HCT116 (cell line): ENCODE measurements at regions not wholly inside any gene's neighbourhood (a gene's known extent, or its start where the extent isn't known, plus 50 kb on each side); places are given as distances from the start of the nearest gene placed in this dataset.

Source experiments
- ATAC-seq: fragments of 200-7000 bp; cut with Tn5 transposase; 2 replicates; pipeline ENCODE4 v1.9.1; 2020; ENCODE audit warnings: mild to moderate bottlenecking, moderate library complexity
- BruUV-seq: library from RNA; stranded (reverse); fragments of 400-500 nt; replicated peaks from 2 replicates; lab custom pipeline; 2021; lab: Mats Ljungman, UMichigan
- CTCF ChIA-PET: fragments of 300-600 bp; sonication (Branson Sonifier 250); formaldehyde crosslinking; loops from one replicate; lab custom pipeline; 2021; ENCODE audit warnings: antibody characterized with exemption; lab: Charles Lee
- POLR2A ChIA-PET: fragments of 300-600, 350-600 bp; sonication (Branson Sonifier 250); formaldehyde crosslinking; loops from one replicate; lab custom pipeline; 2021; ENCODE audit warnings: antibody characterized with exemption; lab: Charles Lee
- RAD21 ChIA-PET, 2 experiments: fragments of 300-600 bp; sonication (Branson Sonifier 250); formaldehyde crosslinking; loops; one replicate each; lab custom pipeline; 2023; ENCODE audit warnings: low total read pairs in 2 of 2; ENCODE audit not compliant: uncharacterized antibody in 2 of 2, unreplicated experiment in 2 of 2, low non-redundant PET in 1 of 2; lab: Charles Lee
- DNase-seq: peaks from one replicate; pipeline ENCODE4 v3.0.0-alpha.2; 2010; ENCODE audit warnings: low read depth, low spot score
- H2AFZ ChIP-seq: fragments of 200-600 bp; shearing (Covaris generic), sonication (generic); 2 replicates; pipeline ENCODE4 v1.6.1; 2017; ENCODE audit warnings: low read depth, mixed run types, mixed read lengths, antibody characterized with exemption, low read length; ENCODE audit not compliant: poor library complexity, severe bottlenecking
- H3K27ac ChIP-seq: 2 replicates; pipeline ENCODE4 v1.5.1; 2012; ENCODE audit warnings: low read depth, low read length
- H3K27me3 ChIP-seq: fragments of 200-600 bp; sonication (generic); 2 replicates; pipeline ENCODE4 v1.6.1; 2016; ENCODE audit warnings: mixed run types, low read length, mixed read lengths; ENCODE audit not compliant: insufficient read depth
- H3K36me3 ChIP-seq, 2 experiments: fragments of 200-500 bp in 1 of 2; fragments of 200-600 bp in 1 of 2; sonication (Bioruptor generic) in 1 of 2; sonication (generic) in 1 of 2; 2 replicates each; pipeline versions ENCODE4 v1.5.1 to v1.6.1; 2014 to 2016; ENCODE audit warnings: low read length in 2 of 2, inconsistent platforms in 1 of 2, mixed read lengths in 1 of 2, mixed run types in 1 of 2; ENCODE audit not compliant: insufficient read depth in 2 of 2, control insufficient read depth in 1 of 2
- H3K4me1 ChIP-seq, 2 experiments: fragments of 200-600 bp in 1 of 2; sonication (generic) in 1 of 2; 2 replicates each; pipeline versions ENCODE4 v1.5.1 to v1.6.1; 2012 to 2017; ENCODE audit warnings: low read length in 2 of 2, inconsistent platforms in 1 of 2, mild to moderate bottlenecking in 1 of 2, mixed read lengths in 1 of 2, mixed run types in 1 of 2, moderate library complexity in 1 of 2; ENCODE audit not compliant: insufficient read depth in 2 of 2, control insufficient read depth in 1 of 2
- H3K4me2 ChIP-seq: fragments of 200-600 bp; sonication (generic); 2 replicates; pipeline ENCODE4 v1.6.1; 2017; ENCODE audit warnings: mixed run types, low read length, mixed read lengths
- H3K4me3 ChIP-seq, 2 experiments: fragments of 200-600 bp in 1 of 2; sonication (generic) in 1 of 2; replicated peaks in 1 of 2; 2 replicates each; pipeline ENCODE4 v1.5.1; 2011 to 2016; ENCODE audit warnings: low read length in 2 of 2, control low read depth in 1 of 2, low read depth in 1 of 2, mild to moderate bottlenecking in 1 of 2, mixed read lengths in 1 of 2, mixed run types in 1 of 2
- H3K79me2 ChIP-seq: fragments of 200-600 bp; sonication (generic); 2 replicates; pipeline ENCODE4 v1.6.1; 2017; ENCODE audit warnings: mild to moderate bottlenecking, mixed run types, low read length, moderate library complexity, mixed read lengths; ENCODE audit not compliant: insufficient read depth
- H3K9ac ChIP-seq: fragments of 200-600 bp; sonication (generic); 2 replicates; pipeline ENCODE4 v1.6.1; 2016; ENCODE audit warnings: low read length, mixed read lengths
- H3K9me2 ChIP-seq: fragments of 200-600 bp; sonication (generic), shearing (Covaris generic); 2 replicates; pipeline ENCODE4 v1.6.1; 2017; ENCODE audit warnings: mixed run types, mild to moderate bottlenecking, moderate library complexity; ENCODE audit not compliant: insufficient read depth
- H3K9me3 ChIP-seq, 2 experiments: fragments of 200-500 bp in 1 of 2; fragments of 200-600 bp in 1 of 2; sonication (Bioruptor generic) in 1 of 2; sonication (generic) in 1 of 2; 2 replicates each; pipeline ENCODE4 v1.6.1; 2014 to 2017; ENCODE audit warnings: low read length in 2 of 2, mixed read lengths in 2 of 2, inconsistent platforms in 1 of 2, low read depth in 1 of 2, mild to moderate bottlenecking in 1 of 2, mixed run types in 1 of 2, moderate library complexity in 1 of 2; ENCODE audit not compliant: control insufficient read depth in 1 of 2, insufficient read depth in 1 of 2
- H4K20me1 ChIP-seq: fragments of 200-600 bp; sonication (generic), shearing (Covaris generic); 2 replicates; pipeline ENCODE4 v1.6.1; 2017; ENCODE audit warnings: mixed run types, mild to moderate bottlenecking, moderate library complexity; ENCODE audit not compliant: insufficient read depth
- EGR1 ChIP-seq: IDR thresholded peaks from 2 replicates; pipeline ENCODE4 v1.6.1; 2012; ENCODE audit warnings: low read depth
- JUND ChIP-seq: IDR thresholded peaks from 2 replicates; pipeline ENCODE4 v1.6.1; 2012
- SP1 ChIP-seq: IDR thresholded peaks from 2 replicates; pipeline ENCODE4 v1.6.1; 2012; ENCODE audit warnings: low read depth
- SRF ChIP-seq: IDR thresholded peaks from 2 replicates; pipeline ENCODE4 v1.6.1; 2012; ENCODE audit warnings: low read depth
- TCF7L2 ChIP-seq: IDR thresholded peaks from 2 replicates; pipeline ENCODE4 v1.7.0; 2011; ENCODE audit warnings: borderline replicate concordance, inconsistent platforms; ENCODE audit not compliant: insufficient read depth, insufficient read length; ENCODE audit errors: extremely low read depth
- ZFX ChIP-seq: fragments of 450-650 bp; IDR thresholded peaks from 2 replicates; pipeline ENCODE4 v1.6.1; 2017
- intact Hi-C: fragments of 100-400 bp; cut with micrococcal nuclease; formaldehyde crosslinking; loops from 2 replicates; pipeline ENCODE4 v1.10.0; 2022
- TF ChIP-seq, protein P1 (sequence below): IDR thresholded peaks from 2 replicates; pipeline ENCODE4 v1.6.1; 2011; ENCODE audit warnings: mild to moderate bottlenecking, low read length, moderate library complexity; ENCODE audit not compliant: insufficient replicate concordance; ENCODE audit errors: extremely low read depth
- TF ChIP-seq, protein P2 (sequence below): IDR thresholded peaks from 2 replicates; pipeline ENCODE4 v1.6.1; 2012
- TF ChIP-seq, protein P3 (sequence below), 3 experiments: fragments of 200-600 bp in 1 of 3; sonication (generic) in 1 of 3; IDR thresholded peaks in 2 of 3; conservative IDR thresholded peaks in 1 of 3; 2 replicates each; pipeline ENCODE4 v1.5.1; 2012 to 2017; ENCODE audit warnings: low read depth in 2 of 3, low read length in 2 of 3, antibody characterized with exemption in 1 of 3, borderline replicate concordance in 1 of 3, control low read depth in 1 of 3, mild to moderate bottlenecking in 1 of 3, mixed read lengths in 1 of 3, mixed run types in 1 of 3, moderate library complexity in 1 of 3; ENCODE audit not compliant: insufficient read depth in 1 of 3
- TF ChIP-seq, protein P4 (sequence below): IDR thresholded peaks from 2 replicates; pipeline ENCODE4 v1.6.1; 2012
- TF ChIP-seq, protein P5 (sequence below): IDR thresholded peaks from 2 replicates; pipeline ENCODE4 v1.6.1; 2012; ENCODE audit warnings: low read depth

DNA sequence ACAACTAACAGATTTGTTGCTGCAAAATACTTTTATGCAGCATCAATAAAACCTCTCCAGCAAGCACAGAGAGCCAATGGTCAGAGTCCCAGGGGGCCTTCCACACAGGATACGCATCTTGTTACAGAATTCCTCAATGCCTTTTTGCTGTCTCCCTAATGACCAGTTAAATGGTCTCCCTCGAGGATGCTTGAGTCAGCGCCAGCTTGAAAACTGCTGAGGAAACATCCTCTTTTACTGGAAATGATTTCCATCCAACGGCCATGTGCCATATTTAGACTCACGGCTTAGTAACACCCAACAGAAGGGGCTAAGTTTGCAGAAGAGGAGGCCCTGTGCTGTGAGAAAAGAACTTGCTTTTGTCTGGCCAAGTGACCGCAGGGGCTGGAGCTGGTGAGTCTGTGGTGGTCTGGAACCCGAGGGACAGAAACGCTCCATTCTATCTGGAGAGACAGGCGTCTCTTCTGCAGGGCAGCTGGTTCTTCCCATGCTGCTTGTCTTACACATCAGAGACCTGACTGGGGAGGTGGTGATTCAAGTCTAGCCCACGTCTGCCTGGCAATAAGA lies 496.4 kb downstream of the SETD4 start:
- Histone ChIP-seq H3K36me3 (no peaks in the 10 kb centered on the region), H2AFZ (no peak overlapping the region), H3K27me3 (no peaks in the 10 kb centered on the region), H3K9ac (no peak overlapping the region), H3K79me2 (no peaks in the 10 kb centered on the region), H3K27ac (no peak overlapping the region), H3K4me1 (no peaks in the 10 kb centered on the region), H3K4me2 (no peak overlapping the region), H3K9me2 (no peaks in the 10 kb centered on the region), H3K9me3 (no peaks in the 10 kb centered on the region), H4K20me1 (no peaks in the 10 kb centered on the region), H3K4me3 (no peak overlapping the region)
- ATAC-seq = no peak
- no peak for DNase-seq
- POLR2A ChIA-PET = no interaction called here
- intact Hi-C loops = no loop called here
- CTCF ChIA-PET = no interaction called here
- BruUV-seq = no TSS peak
- RAD21 ChIA-PET = no interaction called here
- TF ChIP-seq, protein P1, sequence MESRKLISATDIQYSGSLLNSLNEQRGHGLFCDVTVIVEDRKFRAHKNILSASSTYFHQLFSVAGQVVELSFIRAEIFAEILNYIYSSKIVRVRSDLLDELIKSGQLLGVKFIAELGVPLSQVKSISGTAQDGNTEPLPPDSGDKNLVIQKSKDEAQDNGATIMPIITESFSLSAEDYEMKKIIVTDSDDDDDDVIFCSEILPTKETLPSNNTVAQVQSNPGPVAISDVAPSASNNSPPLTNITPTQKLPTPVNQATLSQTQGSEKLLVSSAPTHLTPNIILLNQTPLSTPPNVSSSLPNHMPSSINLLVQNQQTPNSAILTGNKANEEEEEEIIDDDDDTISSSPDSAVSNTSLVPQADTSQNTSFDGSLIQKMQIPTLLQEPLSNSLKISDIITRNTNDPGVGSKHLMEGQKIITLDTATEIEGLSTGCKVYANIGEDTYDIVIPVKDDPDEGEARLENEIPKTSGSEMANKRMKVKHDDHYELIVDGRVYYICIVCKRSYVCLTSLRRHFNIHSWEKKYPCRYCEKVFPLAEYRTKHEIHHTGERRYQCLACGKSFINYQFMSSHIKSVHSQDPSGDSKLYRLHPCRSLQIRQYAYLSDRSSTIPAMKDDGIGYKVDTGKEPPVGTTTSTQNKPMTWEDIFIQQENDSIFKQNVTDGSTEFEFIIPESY = no peak
- TF ChIP-seq SP1 (no peak), TCF7L2 (no peak)
- TF ChIP-seq, protein P2, sequence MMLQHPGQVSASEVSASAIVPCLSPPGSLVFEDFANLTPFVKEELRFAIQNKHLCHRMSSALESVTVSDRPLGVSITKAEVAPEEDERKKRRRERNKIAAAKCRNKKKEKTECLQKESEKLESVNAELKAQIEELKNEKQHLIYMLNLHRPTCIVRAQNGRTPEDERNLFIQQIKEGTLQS = no peak

DNA sequence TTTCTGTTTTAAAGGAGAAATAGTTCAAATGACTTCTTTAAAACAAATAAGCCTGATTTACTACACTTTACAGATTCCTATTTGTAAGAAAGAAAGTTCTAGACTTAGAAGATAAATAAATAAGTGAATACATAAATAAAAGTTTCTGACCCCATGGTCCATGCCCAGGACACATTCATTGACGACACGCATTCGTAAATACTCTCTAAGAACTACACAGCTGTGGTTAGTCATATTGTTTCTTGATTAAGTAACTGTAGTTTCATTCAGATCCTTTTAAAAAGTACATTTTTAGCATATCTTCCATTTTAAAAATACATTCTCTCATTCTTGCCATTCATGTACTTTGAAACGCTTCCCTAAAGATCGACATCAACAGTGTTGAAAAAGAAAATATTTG lies 497.4 kb downstream of the SETD4 start:
- H3K4me3 ChIP-seq = no peak overlapping the region
- ATAC-seq (no peak), DNase-seq (no peak)
- RAD21 ChIA-PET = no interaction called here
- no peaks in the 10 kb centered on the region for H4K20me1 ChIP-seq
- POLR2A ChIA-PET = no interaction called here
- no TSS peak for BruUV-seq
- CTCF ChIA-PET = no interaction called here
- intact Hi-C loops = no loop called here
- no peak overlapping the region for H3K4me2 ChIP-seq
- H3K9me3 ChIP-seq = no peaks in the 10 kb centered on the region
- no peaks in the 10 kb centered on the region for H3K9me2 ChIP-seq
- no peaks in the 10 kb centered on the region for H3K27me3 ChIP-seq
- H3K9ac ChIP-seq = no peak overlapping the region
- no peak overlapping the region for H3K27ac ChIP-seq
- no peaks in the 10 kb centered on the region for H3K36me3 ChIP-seq
- no peak overlapping the region for H2AFZ ChIP-seq
- no peaks in the 10 kb centered on the region for H3K4me1 ChIP-seq
- H3K79me2 ChIP-seq = no peaks in the 10 kb centered on the region
- TF ChIP-seq SRF (no peak), ZFX (no peak), JUND (no peak), TCF7L2 (no peak), EGR1 (no peak)
- TF ChIP-seq, protein P3, sequence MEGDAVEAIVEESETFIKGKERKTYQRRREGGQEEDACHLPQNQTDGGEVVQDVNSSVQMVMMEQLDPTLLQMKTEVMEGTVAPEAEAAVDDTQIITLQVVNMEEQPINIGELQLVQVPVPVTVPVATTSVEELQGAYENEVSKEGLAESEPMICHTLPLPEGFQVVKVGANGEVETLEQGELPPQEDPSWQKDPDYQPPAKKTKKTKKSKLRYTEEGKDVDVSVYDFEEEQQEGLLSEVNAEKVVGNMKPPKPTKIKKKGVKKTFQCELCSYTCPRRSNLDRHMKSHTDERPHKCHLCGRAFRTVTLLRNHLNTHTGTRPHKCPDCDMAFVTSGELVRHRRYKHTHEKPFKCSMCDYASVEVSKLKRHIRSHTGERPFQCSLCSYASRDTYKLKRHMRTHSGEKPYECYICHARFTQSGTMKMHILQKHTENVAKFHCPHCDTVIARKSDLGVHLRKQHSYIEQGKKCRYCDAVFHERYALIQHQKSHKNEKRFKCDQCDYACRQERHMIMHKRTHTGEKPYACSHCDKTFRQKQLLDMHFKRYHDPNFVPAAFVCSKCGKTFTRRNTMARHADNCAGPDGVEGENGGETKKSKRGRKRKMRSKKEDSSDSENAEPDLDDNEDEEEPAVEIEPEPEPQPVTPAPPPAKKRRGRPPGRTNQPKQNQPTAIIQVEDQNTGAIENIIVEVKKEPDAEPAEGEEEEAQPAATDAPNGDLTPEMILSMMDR (IDR thresholded peaks at IDR 0.05 in 2 of 3, conservative IDR thresholded peaks at IDR 0.05 in 1 of 3; ENCODE audit: borderline replicate concordance in 1 of 3, insufficient read depth in 1 of 3, low read depth in 2 of 3, low read length in 2 of 3) = no peak
- TF ChIP-seq, protein P4, sequence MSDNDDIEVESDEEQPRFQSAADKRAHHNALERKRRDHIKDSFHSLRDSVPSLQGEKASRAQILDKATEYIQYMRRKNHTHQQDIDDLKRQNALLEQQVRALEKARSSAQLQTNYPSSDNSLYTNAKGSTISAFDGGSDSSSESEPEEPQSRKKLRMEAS = no peak
- TF ChIP-seq, protein P2 = no peak
- TF ChIP-seq, protein P5, sequence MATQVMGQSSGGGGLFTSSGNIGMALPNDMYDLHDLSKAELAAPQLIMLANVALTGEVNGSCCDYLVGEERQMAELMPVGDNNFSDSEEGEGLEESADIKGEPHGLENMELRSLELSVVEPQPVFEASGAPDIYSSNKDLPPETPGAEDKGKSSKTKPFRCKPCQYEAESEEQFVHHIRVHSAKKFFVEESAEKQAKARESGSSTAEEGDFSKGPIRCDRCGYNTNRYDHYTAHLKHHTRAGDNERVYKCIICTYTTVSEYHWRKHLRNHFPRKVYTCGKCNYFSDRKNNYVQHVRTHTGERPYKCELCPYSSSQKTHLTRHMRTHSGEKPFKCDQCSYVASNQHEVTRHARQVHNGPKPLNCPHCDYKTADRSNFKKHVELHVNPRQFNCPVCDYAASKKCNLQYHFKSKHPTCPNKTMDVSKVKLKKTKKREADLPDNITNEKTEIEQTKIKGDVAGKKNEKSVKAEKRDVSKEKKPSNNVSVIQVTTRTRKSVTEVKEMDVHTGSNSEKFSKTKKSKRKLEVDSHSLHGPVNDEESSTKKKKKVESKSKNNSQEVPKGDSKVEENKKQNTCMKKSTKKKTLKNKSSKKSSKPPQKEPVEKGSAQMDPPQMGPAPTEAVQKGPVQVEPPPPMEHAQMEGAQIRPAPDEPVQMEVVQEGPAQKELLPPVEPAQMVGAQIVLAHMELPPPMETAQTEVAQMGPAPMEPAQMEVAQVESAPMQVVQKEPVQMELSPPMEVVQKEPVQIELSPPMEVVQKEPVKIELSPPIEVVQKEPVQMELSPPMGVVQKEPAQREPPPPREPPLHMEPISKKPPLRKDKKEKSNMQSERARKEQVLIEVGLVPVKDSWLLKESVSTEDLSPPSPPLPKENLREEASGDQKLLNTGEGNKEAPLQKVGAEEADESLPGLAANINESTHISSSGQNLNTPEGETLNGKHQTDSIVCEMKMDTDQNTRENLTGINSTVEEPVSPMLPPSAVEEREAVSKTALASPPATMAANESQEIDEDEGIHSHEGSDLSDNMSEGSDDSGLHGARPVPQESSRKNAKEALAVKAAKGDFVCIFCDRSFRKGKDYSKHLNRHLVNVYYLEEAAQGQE = no peak
